GM19467 (cell line): ENCODE measurements at regions not wholly inside any gene's neighbourhood (a gene's known extent, or its start where the extent isn't known, plus 50 kb on each side); places are given as distances from the start of the nearest gene placed in this dataset.

ENCODE experiments used
- ATAC-seq: cut with Tn5 transposase; IDR thresholded peaks from one replicate; pipeline ENCODE4 v1.9.1; 2021; ENCODE audit warnings: mild to moderate bottlenecking, moderate library complexity; ENCODE audit not compliant: unreplicated experiment

DNA sequence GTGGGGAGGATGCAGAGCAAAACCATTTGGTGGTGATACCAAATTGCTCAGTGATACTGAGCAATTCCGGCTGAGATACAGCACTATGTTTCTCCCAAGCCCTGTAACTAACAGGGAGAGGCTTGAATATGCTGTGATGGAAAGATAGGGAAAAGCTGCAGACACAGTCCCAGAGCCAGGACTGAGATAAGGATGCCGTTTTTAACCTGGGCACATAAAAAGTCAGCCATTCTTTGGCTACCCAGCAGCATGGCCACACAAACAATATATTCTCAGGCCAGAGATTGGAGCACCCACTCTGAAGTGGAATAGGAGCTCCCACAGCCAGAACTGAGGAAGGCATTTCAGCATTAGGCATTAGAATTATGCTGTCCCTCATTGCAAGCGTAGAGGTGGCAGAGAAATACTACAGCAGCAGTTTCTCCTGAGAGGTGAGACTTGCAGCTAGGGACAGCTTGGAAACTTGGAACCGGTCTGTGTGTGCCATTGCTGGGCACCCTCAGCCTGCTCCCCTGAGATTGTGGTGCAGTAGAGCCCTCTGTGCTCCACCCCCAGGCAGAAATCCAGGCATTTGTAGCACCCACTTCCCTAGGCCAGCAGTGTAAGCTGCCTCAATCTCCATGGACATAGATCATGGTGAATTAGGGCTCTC, 346.5 kb downstream of the TMEM135 start:
- no peak for ATAC-seq

DNA sequence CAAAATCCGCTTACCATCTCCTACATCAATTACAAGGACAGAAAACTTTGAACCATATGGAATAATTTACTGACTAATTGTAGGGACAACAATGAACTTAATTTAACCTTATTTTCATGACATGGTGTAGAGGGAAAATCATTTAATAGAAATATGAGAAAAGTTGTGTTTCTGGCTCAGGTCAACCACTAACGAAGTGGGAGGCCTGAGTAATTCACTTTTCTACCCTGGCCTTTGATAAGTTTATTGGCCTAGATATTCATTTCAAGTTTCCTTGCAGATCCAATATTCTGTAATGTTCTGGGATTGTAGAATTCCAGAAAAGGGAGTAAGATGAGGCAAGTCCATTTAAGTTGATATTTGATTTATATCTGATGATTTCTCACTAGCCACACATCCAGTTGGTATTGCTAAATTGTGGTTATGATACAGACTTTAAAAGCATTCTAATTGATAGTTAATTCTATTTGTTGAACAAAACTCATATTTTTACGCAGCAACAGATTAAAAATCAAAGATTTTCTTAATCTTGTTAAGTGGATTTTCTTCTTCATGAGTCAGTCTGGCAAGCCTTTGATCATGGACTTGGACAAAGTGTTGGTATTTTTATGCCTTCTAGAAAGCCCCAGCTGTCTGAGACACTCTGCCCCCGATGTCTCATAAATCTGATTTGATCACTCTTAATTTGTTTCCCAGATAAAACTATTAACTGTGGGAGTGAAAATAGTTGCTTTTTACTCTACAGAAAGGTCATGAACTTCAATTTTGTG, 336.5 kb downstream of the TMEM135 start:
- no peak for ATAC-seq
